ENCODE measurements at regions not wholly inside any gene's neighbourhood (a gene's known extent, or its start where the extent isn't known, plus 50 kb on each side); places are given as distances from the start of the nearest gene placed in this dataset.

DNA sequence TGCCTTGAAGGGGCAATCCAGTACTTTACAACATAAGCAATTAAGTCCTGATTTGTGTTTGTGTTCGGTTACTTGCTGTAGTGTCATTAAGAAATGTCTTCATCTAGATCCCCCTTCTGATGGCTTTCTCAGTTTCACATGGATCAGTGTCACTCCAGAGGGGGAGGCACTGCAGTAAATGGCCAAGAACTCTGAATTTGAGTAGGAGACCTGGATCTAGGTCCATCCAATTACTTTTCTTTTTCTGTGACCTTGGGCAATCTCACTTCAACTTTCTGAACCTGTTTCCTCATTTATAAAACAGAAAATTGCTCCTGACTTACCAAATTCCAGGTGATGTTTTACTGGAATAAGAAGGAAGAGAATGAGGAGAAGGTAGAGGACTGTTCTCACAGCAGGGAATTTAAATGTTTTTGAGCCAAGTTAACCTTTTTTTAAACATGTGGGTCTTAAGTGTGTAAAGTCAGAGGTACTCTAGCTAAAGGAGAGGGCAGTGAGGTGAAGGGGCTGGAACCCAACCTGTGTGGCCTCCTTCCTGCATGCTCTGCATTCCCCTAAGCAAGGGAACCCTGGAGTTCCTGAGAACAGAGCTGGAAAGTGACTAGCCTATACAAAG lies 285.5 kb downstream of the HACE1 start:
- no peak overlapping the region for H3K4me3 ChIP-seq (ENCODE audit: low read depth, low read length)
- ChIA-PET CTCF (no interaction called here), POLR2A (no interaction called here)
- DNase-seq (ENCODE audit: low read depth, low spot score): no peak
- TF ChIP-seq, protein P1, sequence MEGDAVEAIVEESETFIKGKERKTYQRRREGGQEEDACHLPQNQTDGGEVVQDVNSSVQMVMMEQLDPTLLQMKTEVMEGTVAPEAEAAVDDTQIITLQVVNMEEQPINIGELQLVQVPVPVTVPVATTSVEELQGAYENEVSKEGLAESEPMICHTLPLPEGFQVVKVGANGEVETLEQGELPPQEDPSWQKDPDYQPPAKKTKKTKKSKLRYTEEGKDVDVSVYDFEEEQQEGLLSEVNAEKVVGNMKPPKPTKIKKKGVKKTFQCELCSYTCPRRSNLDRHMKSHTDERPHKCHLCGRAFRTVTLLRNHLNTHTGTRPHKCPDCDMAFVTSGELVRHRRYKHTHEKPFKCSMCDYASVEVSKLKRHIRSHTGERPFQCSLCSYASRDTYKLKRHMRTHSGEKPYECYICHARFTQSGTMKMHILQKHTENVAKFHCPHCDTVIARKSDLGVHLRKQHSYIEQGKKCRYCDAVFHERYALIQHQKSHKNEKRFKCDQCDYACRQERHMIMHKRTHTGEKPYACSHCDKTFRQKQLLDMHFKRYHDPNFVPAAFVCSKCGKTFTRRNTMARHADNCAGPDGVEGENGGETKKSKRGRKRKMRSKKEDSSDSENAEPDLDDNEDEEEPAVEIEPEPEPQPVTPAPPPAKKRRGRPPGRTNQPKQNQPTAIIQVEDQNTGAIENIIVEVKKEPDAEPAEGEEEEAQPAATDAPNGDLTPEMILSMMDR (IDR thresholded peaks at IDR 0.05; ENCODE audit: insufficient read depth, low read length, missing control alignments): no peak

DNA sequence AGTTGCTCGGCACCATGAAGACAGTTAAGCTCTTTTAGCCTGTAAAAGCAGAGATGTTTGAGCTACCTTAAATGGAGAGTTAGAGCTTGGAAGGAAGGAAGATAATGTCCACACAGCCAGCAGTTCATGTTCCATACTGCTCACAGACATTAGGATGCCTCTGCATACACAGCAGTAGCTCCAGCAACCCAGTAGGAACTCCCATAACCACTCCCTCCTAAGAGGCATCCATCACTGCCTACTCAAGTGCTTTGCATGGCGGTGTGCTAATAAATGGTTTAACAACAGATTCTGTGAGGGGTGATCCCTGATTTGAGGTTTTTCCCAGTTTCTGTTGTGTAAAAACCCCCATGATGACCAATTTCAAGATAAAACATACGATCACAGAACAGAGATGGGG lies 286.4 kb downstream of the HACE1 start:
- no peak overlapping the region for H3K4me3 ChIP-seq (ENCODE audit: low read depth, low read length)
- CTCF ChIA-PET: no interaction called here
- TF ChIP-seq, protein P1 (IDR thresholded peaks at IDR 0.05; ENCODE audit: insufficient read depth, low read length, missing control alignments): no peak
- POLR2A ChIA-PET: no interaction called here
- no peak for DNase-seq (ENCODE audit: low read depth, low spot score)

DNA sequence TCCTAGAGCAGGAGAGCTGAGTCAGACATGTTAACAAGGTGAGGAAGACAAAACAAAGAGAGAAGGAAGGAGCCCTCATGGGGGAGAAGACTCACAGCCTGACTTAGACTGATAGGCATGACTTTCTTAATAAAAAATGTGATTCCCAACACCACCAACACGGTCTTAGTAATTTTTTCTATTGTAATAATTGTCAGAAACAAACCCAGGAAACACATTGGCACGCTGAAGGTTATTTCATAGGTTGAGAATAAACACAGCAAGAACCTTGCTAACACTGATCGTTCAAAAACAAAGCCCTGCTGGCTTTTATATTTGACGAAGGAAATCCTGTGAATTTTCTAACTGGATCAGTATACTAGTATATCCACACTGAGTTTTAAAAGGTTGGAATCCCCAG lies 286.8 kb downstream of the HACE1 start:
- CTCF ChIA-PET: no interaction called here

DNA sequence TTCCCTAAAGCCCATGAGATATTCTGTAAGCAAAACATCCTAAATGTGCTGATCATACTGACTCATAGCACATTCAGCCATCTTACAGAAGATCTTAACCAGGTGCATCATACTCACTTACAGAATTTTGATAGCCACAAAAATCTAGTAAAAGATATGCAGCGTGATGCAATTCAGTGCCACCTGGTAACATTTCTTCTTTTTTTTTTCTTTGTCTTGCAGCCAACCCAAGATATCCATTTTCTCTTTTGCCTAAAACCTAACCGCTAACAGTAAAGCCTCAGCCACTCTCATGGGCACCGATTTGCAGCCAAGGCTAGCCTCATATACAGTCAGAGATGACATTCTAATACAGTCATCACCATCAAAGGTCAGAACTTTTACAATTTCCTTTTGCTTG lies 293.3 kb downstream of the HACE1 start:
- ChIA-PET POLR2A (no interaction called here), CTCF (no interaction called here)
- TF ChIP-seq, protein P1 (IDR thresholded peaks at IDR 0.05; ENCODE audit: insufficient read depth, low read length, missing control alignments): no peak
- DNase-seq (ENCODE audit: low read depth, low spot score): no peak
- no peak overlapping the region for H3K4me3 ChIP-seq (ENCODE audit: low read depth, low read length)

More for the DNA sequence above, 286.8 kb downstream of the HACE1 start:
- POLR2A ChIA-PET: no interaction called here
- DNase-seq (ENCODE audit: low read depth, low spot score): no peak
- TF ChIP-seq, protein P1 (IDR thresholded peaks at IDR 0.05; ENCODE audit: insufficient read depth, low read length, missing control alignments): no peak
- no peak overlapping the region for H3K4me3 ChIP-seq (ENCODE audit: low read depth, low read length)

DNA sequence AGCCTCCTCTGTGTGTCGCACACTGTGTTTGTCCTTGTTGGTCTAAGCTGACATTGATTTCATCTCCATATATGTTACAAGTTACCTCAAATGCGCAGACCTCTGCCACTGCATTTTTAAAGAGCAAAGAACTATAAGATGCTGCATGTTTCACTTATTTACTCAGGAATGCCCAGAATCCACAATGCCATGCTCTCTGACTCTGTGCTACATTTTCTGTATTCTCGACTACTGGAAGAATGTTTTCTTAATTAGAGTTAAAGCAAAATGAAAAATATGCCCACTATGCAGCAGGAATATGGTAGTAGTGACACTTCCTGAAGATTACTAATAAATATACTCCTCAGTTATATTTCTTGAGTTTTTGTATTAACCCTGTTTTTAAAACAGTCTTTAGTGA lies 296.4 kb downstream of the HACE1 start:
- TF ChIP-seq, protein P1 (IDR thresholded peaks at IDR 0.05; ENCODE audit: insufficient read depth, low read length, missing control alignments): no peak
- no peak overlapping the region for H3K4me3 ChIP-seq (ENCODE audit: low read depth, low read length)
- ChIA-PET POLR2A (no interaction called here), CTCF (no interaction called here)
- DNase-seq (ENCODE audit: low read depth, low spot score): no peak

DNA sequence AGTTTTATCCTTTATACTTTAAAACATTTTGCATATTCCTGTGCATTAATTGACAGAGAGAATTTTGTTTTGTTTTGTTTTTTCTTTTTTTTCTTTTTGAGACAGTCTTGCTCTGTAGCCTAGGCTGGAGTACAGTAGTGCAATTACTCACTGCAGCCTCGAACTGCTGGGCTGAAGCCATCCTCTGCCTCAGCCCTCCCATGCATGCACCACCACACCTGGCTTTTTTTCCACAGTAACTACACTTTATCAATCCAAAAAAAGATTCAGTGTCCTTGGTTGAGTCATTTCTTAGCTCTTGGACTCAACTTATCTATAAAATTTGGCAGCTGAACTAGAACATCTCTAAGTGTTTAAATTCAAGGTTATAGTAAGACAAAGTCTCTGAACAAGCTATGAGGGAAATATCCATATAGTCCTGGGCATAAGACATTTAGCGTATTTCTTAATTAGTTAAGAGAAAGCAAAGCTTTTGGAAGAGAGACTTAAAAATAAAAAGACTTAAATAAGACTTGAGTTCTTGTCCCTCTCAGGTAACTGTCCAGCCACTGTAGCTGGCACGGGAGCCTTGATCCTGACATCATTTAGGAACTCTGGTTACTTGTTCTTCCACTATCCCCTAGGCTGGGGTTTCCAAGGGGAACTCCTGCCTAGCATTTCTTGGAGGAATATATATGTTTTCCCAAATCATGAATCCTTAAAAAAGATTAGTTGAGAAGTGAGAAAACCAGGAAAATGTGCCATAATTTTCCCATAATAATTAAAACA lies 300.1 kb downstream of the HACE1 start:
- POLR2A ChIA-PET: no interaction called here
- CTCF ChIA-PET: interaction anchor here (1.4 kb wide), 1 partner anchor 19 kb away, joined by 3 read pairs; no protein-coding TSS in a partner anchor
- TF ChIP-seq, protein P1 (IDR thresholded peaks at IDR 0.05; ENCODE audit: insufficient read depth, low read length, missing control alignments): no peak
- no peak overlapping the region for H3K4me3 ChIP-seq (ENCODE audit: low read depth, low read length)
- DNase-seq (ENCODE audit: low read depth, low spot score): no peak
